Stimulated activated CD8-positive, alpha-beta memory T cell treated with anti-CD3 and anti-CD28 coated beads, Interleukin-4, amount 100 ng/mL, for 1 hour (primary cell): ENCODE measurements at regions not wholly inside any gene's neighbourhood (a gene's known extent, or its start where the extent isn't known, plus 50 kb on each side); places are given as distances from the start of the nearest gene placed in this dataset.

ENCODE experiments used
- DNase-seq, 2 donors: peaks; one replicate each; pipeline ENCODE4 v3.0.0-alpha.2; 2020; ENCODE audit warnings: low read depth in 2 of 2, low spot score in 1 of 2

- DNase-seq: no peak
Measured at GRCh38 chr6:159100395-159101182, 55.8 kb upstream of the TAGAP start.

DNA sequence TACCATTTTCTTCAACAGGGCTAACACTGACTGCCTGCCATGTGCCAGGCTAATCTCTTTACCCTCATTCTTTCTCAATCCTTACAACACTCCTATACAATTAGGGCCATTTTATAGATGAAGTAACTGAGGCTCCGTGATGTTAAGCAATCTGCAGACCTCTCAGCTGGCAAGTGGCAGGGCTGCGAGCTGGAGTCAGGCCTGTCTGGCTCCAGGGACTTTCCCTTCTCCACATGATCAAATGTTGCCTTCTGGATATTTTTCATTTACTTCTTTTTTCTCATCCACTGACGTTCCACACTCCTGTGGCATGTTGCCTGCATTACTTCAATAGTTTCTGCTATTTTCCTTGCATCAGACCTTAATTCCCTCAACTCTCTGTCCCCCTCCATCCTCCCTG lies 55.2 kb upstream of the TAGAP start:
- no peak for DNase-seq

GRCh38 chr6:159099276-159099675 lies 54.5 kb upstream of the TAGAP start:
- no peak for DNase-seq

GRCh38 chr6:159098636-159099106 lies 53.9 kb upstream of the TAGAP start:
- DNase-seq: peak; percentile 46 to 60

DNA sequence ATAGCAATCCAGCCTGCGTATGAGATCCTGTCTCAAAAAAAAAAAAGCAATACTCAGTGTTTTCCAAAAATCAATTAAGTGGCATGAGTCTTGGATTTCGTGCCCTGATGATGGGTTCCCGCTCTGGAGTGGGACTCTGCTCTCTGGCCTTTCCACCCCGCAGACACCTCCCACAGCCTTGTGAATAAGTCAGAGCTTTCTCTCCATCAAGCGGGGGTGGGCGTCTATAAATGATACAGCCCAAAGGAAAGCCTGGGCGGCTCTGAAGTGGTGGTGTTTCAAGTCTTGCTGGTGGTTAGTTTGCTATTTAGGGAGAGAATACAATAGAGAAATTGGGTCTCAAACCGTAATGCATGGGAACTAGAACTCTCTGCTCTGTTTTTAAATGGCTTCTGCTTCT lies 52.5 kb upstream of the TAGAP start:
- DNase-seq: no peak

DNA sequence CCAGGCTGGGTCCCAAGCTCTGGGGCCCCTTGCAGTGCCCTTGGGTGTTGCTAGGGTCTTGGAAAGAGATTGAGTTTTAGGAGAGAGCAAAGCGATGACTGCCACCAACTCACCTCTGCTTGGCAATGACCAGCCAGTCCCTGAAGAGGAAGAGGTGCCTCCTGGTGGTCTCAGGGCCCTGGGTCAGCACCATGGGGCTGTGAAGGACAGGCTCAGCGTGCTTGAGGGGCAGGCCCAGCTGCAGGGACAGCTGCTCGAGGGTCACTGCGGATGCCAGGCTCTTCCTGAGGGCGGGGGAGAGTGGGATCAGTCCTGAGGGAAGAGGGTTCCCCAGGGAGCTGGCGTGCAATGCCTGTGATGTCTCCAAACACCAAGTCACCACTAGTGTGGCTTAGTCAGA lies 50.8 kb upstream of the TAGAP start:
- no peak for DNase-seq

- no peak for DNase-seq
Measured at GRCh38 chr6:159094444-159095252, 49.9 kb upstream of the TAGAP start.
